AML-193 (cell line): ENCODE measurements at regions not wholly inside any gene's neighbourhood (a gene's known extent, or its start where the extent isn't known, plus 50 kb on each side); places are given as distances from the start of the nearest gene placed in this dataset.

ENCODE experiments used
- DNase-seq, 2 experiments: peaks; one replicate each; lab custom pipeline; 2025; lab: John Stamatoyannopoulos, UW

- DNase-seq, result no peak
Observed at GRCh38 chr13:59537500-59537899, 626.2 kb downstream of the DIAPH3 start.

GRCh38 chr13:59538512-59538911 lies 625.2 kb downstream of the DIAPH3 start:
- no peak for DNase-seq

GRCh38 chr13:59542303-59542702 lies 621.4 kb downstream of the DIAPH3 start:
- DNase-seq, result no peak

- no peak for DNase-seq
Observed at GRCh38 chr13:59543418-59543817, 620.3 kb downstream of the DIAPH3 start.

DNA sequence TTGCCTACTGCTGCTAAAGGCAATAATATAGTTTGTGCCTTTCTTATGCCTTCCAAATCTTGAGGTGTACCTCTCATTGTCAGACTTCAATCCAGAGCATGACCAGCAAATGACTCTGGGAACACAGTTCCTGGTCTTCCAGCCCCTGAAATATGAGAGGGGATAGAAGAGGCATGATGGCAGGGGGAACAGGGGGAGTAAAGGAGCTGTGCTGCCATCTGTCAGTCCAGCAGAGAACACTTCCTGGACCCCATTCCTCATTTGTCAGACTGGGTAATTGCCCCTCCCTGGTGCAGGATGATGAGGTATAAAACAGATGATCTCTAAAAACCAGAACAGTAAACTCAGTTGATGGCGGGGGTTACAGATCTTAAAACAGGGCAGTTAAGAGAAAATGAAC lies 618.7 kb downstream of the DIAPH3 start:
- no peak for DNase-seq

DNA sequence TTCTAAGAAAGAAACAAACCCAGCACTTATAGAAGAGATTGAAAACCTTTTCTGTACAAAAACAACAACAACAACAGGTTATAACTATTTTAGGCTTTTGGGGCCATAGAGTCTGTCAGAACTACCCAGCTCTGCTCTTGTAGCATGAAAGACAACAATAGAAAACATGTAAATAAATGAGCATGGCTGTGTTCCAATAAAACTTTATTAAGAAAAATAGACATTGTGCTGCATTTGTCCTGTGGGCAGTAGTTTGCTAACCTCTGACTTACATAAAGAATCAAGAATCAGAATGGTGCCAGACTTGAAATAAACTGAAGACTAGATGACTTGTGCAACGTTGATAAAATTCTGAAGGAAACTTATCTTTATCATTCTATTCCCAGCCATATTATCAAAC lies 617.5 kb downstream of the DIAPH3 start:
- DNase-seq, result no peak

GRCh38 chr13:59547950-59548349 lies 615.8 kb downstream of the DIAPH3 start:
- no peak for DNase-seq

DNA sequence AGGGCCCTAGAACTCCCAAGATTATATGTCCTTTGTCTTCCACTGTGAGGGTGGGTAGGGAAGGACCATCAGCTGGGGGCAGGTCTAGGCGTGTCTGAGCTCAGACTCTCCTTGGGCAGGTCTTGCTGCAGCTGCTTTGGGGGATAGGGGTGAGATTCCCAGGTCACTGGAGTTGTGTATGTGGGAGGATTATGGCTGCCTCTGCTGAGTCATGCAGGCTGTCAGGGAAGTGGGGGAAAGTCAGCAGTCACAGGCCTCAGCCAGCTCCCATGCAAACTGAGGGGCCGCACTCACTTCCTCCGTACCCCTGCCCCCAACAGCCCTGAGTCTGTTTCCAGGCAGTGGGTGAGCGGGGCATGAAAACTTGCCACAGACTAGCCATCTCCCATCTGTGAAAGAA lies 600.8 kb downstream of the DIAPH3 start:
- no peak for DNase-seq

DNA sequence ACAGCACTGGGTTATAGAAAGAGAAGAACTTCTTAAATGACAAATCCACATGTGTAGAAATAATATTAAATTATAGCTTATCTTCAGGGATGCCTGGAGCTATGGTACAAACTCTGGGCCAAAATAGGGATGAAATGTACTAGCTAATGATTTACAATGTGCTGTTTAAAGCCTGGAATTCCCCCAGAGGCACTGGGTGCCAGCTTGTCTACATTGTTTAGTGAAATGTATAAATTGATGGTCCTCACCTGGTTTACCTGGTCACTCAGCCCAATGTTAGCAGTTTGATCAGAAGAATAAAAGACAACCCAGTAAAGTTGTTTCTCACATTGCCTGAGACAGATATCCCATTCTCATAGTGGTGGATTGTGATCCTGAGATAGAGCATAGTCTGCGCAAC lies 597.2 kb downstream of the DIAPH3 start:
- no peak for DNase-seq

- no peak for DNase-seq
Observed at GRCh38 chr13:59568306-59568705, 595.4 kb downstream of the DIAPH3 start.

DNA sequence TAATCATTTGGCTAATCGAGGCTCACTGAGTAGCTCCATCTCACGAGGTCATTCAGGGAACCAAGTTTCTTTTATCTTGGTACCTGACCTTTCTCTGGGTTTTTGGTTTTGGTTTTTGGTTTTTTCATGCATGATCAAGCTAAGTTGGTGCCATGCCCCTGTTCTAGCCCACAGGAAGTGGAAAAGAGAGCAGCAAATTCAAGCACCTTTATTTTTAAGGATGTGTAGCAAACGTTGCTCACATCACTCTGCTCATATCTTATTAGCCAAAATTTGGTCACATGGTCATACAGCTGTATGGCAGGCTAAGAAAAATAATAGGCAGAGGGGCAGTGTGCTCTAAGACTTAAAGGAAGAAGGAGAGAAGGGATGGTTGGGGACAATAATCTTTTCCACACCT lies 593.5 kb downstream of the DIAPH3 start:
- DNase-seq, result no peak

GRCh38 chr13:59584101-59584500 lies 579.6 kb downstream of the DIAPH3 start:
- DNase-seq, result no peak

DNA sequence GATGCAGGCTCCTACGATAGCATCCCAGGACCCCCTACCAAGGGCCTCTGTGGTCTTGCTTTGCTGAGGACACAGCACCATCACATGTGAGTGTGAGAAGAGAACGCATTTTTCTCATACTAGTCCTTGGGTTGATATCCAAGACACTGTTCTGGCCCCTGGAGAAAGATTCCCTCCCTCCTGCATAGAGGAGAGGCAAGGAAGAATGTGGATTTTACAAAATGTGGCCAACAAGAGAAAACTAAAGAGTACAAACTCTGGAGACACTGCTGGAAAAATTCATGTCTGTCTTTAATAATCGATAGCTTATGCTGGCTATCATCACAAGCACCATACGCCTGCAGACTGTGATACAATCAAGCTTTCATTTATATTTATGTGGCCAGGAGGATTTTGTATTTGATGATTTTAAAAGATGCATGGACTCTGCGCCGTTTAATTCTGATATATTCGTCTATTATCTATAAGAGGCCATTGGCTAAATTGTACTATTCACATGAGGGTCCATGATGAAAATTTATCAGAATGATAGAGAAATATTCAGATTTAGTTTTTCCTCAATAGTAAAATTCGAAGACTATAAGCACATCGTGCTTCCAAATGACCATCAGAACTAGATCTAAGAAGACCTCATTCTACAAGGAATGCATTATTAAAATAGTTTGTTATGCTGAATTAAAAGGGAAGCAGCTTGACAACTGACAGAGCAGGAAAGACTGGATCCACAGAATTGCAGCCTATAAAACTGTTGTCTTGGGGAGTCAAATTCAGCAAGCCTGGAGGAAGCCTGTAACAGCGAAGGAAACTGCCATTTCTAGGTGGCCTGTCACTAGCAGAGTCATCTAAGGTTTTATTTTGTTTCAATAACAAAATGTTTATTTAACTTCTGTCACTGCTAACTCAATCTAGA lies 578.7 kb downstream of the DIAPH3 start:
- no peak for DNase-seq

DNA sequence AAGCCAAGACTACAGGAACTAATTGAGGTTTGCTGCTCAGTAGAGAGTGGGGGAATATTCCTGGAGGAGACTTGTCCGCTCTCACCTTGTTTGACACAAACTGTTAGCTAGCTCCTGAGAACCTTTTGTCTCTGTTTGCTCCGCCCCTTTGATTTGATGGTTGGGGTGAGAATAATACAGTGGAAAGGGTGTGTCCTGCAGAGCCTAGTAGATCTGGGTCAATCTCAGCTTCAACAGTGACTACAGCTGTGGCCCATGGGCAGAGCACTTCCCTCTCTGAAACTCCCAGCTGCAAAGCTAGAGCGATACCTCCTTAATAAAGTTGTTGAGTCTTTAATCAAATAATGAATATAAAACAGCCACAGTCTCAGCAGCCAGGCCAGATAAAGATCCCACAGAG lies 576.7 kb downstream of the DIAPH3 start:
- DNase-seq, result no peak

- no peak for DNase-seq
Observed at GRCh38 chr13:59587971-59588716, 575.6 kb downstream of the DIAPH3 start.

DNA sequence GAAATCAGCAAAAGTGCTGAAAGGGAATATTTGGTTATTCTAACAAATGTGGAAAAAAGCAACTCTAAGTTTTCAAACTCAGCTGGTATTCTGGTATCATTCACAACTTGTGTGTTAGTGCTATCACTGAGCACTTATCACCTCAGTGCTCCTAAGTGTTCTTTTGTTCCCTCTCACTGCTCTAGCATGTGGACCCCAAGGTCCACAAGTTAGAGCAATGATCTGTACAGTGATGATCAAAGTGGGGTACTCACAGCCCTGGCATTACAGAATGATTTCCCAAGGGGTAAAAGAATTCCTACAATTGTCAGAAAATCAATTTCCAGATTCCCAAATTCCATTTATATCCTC lies 575.0 kb downstream of the DIAPH3 start:
- DNase-seq, result no peak

GRCh38 chr13:59601993-59602392 lies 561.7 kb downstream of the DIAPH3 start:
- no peak for DNase-seq

GRCh38 chr13:59603646-59604045 lies 560.1 kb downstream of the DIAPH3 start:
- DNase-seq, result no peak

- no peak for DNase-seq
Observed at GRCh38 chr13:59607172-59607571, 556.6 kb downstream of the DIAPH3 start.

DNA sequence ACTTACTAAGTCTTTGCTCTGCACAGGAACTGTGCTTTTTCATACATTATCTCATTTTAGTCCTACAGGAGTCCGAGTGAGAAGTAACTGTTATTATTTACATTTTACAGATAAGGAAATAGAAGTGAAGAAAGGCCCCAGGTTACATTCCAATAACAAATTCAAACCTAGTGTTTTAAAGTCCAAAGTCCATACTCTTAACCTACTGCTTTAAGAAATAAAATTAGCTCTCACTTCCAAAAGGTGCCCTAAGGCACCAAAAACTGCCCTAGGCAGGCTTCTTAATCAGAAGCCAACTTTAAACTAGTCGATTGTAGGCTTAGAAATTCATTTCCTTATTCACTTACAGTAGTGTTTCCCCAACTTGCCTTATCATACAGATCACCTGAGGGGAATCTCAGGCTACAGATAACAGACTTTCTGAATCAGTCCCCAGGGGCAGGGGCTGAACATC lies 555.9 kb downstream of the DIAPH3 start:
- no peak for DNase-seq

DNA sequence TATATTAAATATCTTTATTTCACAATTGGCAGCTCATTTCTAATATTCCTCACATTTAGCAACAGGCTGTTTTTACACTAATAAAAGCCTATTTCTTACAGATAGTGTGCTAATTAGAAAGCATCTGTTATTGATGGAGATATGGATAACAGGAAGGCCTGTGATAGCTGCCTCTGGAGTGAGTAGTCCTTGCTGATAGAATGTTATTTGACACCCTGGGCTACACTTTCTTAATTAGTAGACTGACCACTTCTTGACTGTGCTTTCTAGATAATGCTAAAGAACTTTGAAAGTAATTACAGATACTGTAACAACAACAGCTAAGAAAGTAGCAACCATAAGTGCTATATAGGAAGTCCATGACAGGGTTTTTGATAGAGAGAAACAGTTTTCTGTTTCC lies 554.3 kb downstream of the DIAPH3 start:
- DNase-seq, result no peak
